ENCODE measurements at regions not wholly inside any gene's neighbourhood (a gene's known extent, or its start where the extent isn't known, plus 50 kb on each side); places are given as distances from the start of the nearest gene placed in this dataset.
"Not testable (repeated sequence)": the region's sequence is repeated elsewhere in the genome, so short reads cannot be mapped to it uniquely, and the experiment has no call there.

GRCh38 chr9:96131825-96132224 lies 170.2 kb downstream of the HSD17B3 start:
- no peak for DNase-seq

- no peak for DNase-seq
Measured at GRCh38 chr9:96130970-96131369, 171.0 kb downstream of the HSD17B3 start.

- DNase-seq = no peak
Measured at GRCh38 chr9:96129747-96130146, 172.2 kb downstream of the HSD17B3 start.

- no peak for DNase-seq
Measured at GRCh38 chr9:96128880-96129279, 173.1 kb downstream of the HSD17B3 start.

GRCh38 chr9:96126321-96126881 lies 175.6 kb downstream of the HSD17B3 start:
- peak; percentile 75 for DNase-seq

- no peak for DNase-seq
Measured at GRCh38 chr9:96125624-96126023, 176.4 kb downstream of the HSD17B3 start.

GRCh38 chr9:96122751-96123150 lies 179.2 kb downstream of the HSD17B3 start:
- DNase-seq = peak; percentile 90

GRCh38 chr9:96122282-96122681 lies 179.7 kb downstream of the HSD17B3 start:
- DNase-seq = no peak

- peak; percentile 9 for DNase-seq
Measured at GRCh38 chr9:96121136-96121535, 180.8 kb downstream of the HSD17B3 start.

GRCh38 chr9:96117398-96118080 lies 184.4 kb downstream of the HSD17B3 start:
- DNase-seq = no peak

- DNase-seq = peak; percentile 59
Measured at GRCh38 chr9:96116275-96117064, 185.5 kb downstream of the HSD17B3 start.

- DNase-seq = peak; percentile 39
Measured at GRCh38 chr9:96115836-96116235, 186.1 kb downstream of the HSD17B3 start.

GRCh38 chr9:96113032-96113431 lies 188.9 kb downstream of the HSD17B3 start:
- DNase-seq = no peak

GRCh38 chr9:96109680-96110351 lies 192.2 kb downstream of the HSD17B3 start:
- DNase-seq = no peak

GRCh38 chr9:96108691-96109380 lies 193.1 kb downstream of the HSD17B3 start:
- no peak for DNase-seq

- no peak for DNase-seq
Measured at GRCh38 chr9:96107436-96107835, 194.5 kb downstream of the HSD17B3 start.

GRCh38 chr9:96100385-96101300 lies 201.3 kb downstream of the HSD17B3 start:
- DNase-seq = peak; percentile 28

- DNase-seq = not testable (repeated sequence)
Measured at GRCh38 chr9:96090630-96091029, 211.3 kb downstream of the HSD17B3 start.

GRCh38 chr9:96089452-96090085 lies 212.4 kb downstream of the HSD17B3 start:
- no peak for DNase-seq

- DNase-seq = no peak
Measured at GRCh38 chr9:96088510-96088909, 213.0 kb downstream of the ERCC6L2 start.
